SK-N-SH (cell line): ENCODE measurements at regions not wholly inside any gene's neighbourhood (a gene's known extent, or its start where the extent isn't known, plus 50 kb on each side); places are given as distances from the start of the nearest gene placed in this dataset.

Source experiments
- CTCF ChIP-seq: fragments of 200-600 bp; sonication (generic); IDR thresholded peaks from 2 replicates; pipeline ENCODE4 v1.6.1; 2017; ENCODE audit warnings: antibody characterized with exemption, mild to moderate bottlenecking, moderate library complexity
- EP300 ChIP-seq, 2 experiments: IDR thresholded peaks; 2 replicates each; pipeline versions ENCODE4 v1.4.0 to v1.6.1; 2012; ENCODE audit warnings: borderline replicate concordance in 1 of 2, low read depth in 1 of 2, low read length in 1 of 2
- EZH2phosphoT487 ChIP-seq: fragments of 200-600 bp; sonication (generic); IDR thresholded peaks from 2 replicates; pipeline ENCODE4 v1.6.1; 2017; ENCODE audit warnings: low read depth, mixed run types, mild to moderate bottlenecking, antibody characterized with exemption, moderate library complexity, borderline replicate concordance
- GABPA ChIP-seq: IDR thresholded peaks from 2 replicates; pipeline ENCODE4 v1.4.0; 2012; ENCODE audit warnings: low read depth, mild to moderate bottlenecking
- JUND ChIP-seq: IDR thresholded peaks from 2 replicates; pipeline ENCODE4 v1.4.0; 2012
- MXI1 ChIP-seq: IDR thresholded peaks from 2 replicates; pipeline ENCODE4 v1.6.1; 2012; ENCODE audit warnings: mild to moderate bottlenecking, low read depth, low read length, improper control_type of control experiment
- TF ChIP-seq, protein P1 (sequence below): IDR thresholded peaks from 2 replicates; pipeline ENCODE4 v1.4.0; 2012; ENCODE audit warnings: low read depth, borderline replicate concordance
- TF ChIP-seq, protein P2 (sequence below): IDR thresholded peaks from 2 replicates; pipeline ENCODE4 v1.4.0; 2012; ENCODE audit warnings: low read depth, borderline replicate concordance
- TF ChIP-seq, protein P3 (sequence below): IDR thresholded peaks from 2 replicates; pipeline ENCODE4 v1.4.0; 2012; ENCODE audit warnings: low read depth

- TF ChIP-seq CTCF (no peak), JUND (no peak), EP300 (IDR thresholded peaks at IDR 0.05; ENCODE audit: borderline replicate concordance in 1 of 2, low read depth in 1 of 2, low read length in 1 of 2) (no peak), EZH2phosphoT487 (no peak), MXI1 (no peak), GABPA (no peak)
- TF ChIP-seq, protein P1, sequence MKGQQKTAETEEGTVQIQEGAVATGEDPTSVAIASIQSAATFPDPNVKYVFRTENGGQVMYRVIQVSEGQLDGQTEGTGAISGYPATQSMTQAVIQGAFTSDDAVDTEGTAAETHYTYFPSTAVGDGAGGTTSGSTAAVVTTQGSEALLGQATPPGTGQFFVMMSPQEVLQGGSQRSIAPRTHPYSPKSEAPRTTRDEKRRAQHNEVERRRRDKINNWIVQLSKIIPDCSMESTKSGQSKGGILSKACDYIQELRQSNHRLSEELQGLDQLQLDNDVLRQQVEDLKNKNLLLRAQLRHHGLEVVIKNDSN: no peak
- TF ChIP-seq, protein P2, sequence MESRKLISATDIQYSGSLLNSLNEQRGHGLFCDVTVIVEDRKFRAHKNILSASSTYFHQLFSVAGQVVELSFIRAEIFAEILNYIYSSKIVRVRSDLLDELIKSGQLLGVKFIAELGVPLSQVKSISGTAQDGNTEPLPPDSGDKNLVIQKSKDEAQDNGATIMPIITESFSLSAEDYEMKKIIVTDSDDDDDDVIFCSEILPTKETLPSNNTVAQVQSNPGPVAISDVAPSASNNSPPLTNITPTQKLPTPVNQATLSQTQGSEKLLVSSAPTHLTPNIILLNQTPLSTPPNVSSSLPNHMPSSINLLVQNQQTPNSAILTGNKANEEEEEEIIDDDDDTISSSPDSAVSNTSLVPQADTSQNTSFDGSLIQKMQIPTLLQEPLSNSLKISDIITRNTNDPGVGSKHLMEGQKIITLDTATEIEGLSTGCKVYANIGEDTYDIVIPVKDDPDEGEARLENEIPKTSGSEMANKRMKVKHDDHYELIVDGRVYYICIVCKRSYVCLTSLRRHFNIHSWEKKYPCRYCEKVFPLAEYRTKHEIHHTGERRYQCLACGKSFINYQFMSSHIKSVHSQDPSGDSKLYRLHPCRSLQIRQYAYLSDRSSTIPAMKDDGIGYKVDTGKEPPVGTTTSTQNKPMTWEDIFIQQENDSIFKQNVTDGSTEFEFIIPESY: no peak
- TF ChIP-seq, protein P3, sequence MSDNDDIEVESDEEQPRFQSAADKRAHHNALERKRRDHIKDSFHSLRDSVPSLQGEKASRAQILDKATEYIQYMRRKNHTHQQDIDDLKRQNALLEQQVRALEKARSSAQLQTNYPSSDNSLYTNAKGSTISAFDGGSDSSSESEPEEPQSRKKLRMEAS: no peak
These were observed 102.1 kb upstream of the MAGI2 start for GRCh38 chr7:79555571-79555970.
